SK-MEL-5 (cell line): ENCODE measurements at regions not wholly inside any gene's neighbourhood (a gene's known extent, or its start where the extent isn't known, plus 50 kb on each side); places are given as distances from the start of the nearest gene placed in this dataset.
"Not testable (repeated sequence)": the region's sequence is repeated elsewhere in the genome, so short reads cannot be mapped to it uniquely, and the experiment has no call there.

Experiments used
- DNase-seq: peaks from one replicate; pipeline ENCODE4 v3.0.0-alpha.2; 2016; ENCODE audit warnings: low read depth, low spot score
- in situ Hi-C: cut with HindIII; loops from 2 replicates; pipeline ENCODE4 v1.10.0; 2016; ENCODE audit warnings: low sequenced_read_pairs, high pct_unique_total_duplicates, low pct_unique_long_range_greater_than_20kb

DNA sequence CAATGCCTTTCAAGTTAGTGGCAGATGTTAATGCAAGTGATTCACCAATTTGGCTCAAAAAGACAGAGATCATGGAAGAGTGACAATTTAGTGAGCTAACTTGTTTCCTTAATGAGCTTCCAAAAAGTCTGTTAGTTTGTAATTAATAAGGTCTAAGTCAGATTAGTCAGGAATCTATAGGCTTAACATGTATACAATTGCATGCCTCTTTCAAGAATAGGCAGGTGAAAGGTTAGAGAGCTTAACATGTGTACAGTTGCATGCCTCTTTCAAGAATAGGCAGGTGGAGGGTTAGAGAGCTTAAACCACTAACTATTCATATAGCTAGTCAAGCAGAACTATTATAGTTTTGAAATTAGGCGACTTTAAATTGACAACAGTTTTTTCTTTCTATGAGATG lies 663.8 kb downstream of the C12orf50 start:
- DNase-seq, result no peak
- in situ Hi-C loops, result no loop called here

DNA sequence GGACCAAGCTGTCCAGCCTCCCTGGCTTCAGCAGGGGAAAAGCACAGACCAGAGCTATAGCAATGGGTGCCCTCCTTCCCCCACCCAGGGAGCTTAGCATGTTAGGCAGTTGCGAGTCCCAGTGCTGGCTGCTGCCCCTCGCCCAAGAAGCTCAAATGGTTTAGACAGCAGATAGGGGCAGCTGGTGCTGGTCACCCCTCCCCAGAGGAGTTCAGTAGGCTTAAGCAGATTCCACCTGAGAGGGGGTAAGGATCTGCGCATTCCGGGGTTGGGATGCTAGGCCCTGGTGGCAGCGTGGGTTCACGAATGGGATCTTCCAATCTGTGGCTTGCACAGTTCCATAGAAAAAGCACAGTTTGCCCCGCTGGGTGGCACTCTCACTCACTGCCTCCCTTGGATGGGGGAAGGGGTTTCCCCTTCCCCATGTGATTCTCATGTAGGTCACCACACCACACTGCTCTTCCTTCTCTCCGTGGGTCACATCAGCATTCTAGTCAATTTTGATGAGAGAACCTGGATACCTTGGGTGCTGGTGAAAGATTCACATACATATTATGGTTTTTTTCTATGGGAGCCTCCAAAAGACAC lies 665.6 kb downstream of the C12orf50 start:
- peak; percentile 66 for DNase-seq
- in situ Hi-C loops, result no loop called here

DNA sequence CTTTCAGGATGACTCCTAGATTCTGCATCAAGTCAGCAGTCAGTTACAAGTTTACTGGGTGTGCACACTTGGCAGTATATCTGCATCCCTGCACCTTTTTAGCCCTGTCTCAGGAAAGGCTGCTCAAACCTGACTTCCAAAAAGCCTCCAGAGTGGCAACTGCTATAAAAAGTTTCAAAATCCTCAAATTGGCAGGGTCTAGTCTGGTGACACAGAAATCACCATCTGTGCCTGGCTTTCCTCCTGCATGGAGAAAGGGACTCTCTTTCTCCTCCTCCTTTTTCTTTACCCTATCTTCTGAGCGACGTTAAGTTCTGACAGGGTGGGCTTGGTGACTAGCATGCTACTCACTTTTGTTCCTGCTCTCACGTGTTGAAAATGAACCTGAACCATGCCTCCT lies 679.5 kb downstream of the C12orf50 start:
- DNase-seq, result no peak
- in situ Hi-C loops, result no loop called here

DNA sequence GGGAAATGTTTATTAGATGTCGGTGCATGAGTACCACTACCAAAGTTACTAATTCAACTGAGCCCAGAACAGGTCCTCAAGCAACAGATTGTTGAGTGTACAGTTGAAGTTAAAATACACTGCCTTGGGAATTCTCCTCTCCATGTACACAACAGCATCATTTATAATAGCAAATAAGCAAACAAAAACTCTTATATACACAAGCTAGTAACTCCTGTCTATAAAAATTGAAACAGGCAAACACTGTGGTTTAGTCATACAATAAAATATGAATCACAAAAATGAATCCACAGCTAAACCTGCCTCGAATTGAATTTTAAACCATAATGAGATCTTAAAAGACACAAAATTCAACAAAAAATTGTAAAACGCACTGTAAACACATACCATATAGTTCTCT lies 681.1 kb downstream of the C12orf50 start:
- in situ Hi-C loops, result no loop called here
- no peak for DNase-seq

DNA sequence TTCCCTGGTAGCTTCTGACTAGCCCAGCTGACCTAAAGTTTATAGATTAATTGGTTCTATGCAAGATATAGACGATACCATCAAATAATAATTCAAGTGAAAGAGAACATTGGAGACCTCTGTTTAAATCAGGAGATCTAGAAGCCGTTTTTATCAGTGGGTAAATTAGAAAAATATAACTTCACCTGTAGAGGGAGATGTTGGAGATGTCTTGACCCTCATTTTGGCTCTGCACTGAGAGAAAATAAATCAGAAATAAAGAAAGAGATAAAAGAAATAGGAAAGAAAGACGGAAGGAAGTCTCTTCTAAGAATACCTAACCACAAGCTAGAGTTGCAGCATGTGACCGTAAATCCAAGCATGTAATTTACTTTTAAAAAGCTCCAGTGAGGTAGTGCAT lies 684.5 kb downstream of the C12orf50 start:
- in situ Hi-C loops, result no loop called here
- DNase-seq, result peak; percentile 31

DNA sequence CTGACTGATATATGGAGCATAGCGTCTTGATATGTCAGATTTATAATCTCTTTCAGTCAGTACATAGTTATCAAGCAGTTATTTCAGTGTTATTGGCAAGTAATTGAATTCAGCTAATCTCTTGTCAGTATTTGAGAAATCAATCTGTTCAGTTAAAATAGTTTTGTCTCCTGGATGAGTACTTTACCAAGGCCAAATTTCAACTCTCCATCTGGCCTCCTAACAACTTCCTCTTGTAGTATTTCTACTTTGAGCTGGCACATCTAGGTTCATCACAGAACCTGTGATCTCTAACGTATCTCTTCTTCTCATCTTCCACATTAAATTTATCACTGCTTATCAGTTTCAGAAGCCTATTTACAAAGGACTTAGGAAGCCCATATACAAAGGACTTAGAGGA lies 690.5 kb downstream of the C12orf50 start:
- no peak for DNase-seq
- in situ Hi-C loops, result no loop called here

DNA sequence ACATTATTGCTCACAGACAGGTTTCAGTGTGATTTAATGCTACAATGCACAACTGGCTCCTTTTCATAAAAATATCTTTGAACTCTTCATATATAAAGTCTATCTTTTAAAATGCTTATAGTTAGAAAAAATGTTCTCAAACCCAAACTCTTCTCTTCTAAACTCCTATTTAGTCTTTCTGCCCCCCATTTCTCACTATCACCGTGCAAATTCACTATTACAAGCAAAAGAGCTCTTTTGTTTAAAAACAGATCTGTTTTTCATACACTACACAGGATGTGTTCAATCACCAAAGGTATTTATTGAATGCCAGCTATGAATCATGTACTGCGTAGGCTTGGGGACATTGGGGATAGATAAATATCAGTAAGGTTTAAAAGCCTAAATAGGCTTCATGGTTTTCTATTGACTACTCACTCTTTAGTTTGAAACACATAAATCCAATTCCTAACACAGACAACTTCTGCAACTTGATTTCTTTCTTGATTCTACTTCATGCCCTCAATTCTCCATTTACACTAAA lies 692.3 kb downstream of the C12orf50 start:
- DNase-seq, result no peak
- in situ Hi-C loops, result no loop called here

DNA sequence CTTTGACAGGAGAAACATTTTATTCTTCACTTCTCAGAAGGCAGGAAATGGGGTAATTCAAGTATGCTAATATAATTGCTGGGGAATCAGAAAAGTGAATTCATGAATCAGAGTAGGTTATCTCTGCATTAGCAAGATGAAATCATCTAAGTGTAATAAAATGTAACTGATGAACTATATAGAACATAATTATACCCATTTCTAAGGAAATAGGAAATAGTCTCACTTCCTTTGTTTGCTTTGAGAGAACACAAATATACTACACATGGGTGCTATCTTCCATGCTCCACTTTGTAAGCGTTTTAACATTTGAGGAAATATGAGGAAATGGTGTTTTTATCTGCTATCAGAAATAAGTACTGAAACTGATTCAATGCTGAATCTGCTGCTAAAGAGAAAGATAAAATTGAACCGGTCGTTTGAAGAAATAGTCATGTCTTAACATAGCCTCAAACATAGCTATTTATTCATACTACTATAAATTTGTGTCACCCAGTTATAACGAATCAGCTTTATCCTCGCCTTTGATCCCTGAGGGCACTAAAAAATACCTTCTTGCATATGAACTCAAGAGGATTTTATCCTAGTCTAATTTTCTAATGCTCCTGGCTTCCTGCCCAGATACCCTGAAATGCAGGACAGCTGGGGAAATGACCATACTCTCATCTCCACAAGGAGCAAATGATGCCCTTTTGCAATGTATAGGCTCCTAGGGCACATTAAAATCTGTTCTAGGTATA lies 696.0 kb downstream of the C12orf50 start:
- in situ Hi-C loops, result no loop called here
- no peak for DNase-seq

DNA sequence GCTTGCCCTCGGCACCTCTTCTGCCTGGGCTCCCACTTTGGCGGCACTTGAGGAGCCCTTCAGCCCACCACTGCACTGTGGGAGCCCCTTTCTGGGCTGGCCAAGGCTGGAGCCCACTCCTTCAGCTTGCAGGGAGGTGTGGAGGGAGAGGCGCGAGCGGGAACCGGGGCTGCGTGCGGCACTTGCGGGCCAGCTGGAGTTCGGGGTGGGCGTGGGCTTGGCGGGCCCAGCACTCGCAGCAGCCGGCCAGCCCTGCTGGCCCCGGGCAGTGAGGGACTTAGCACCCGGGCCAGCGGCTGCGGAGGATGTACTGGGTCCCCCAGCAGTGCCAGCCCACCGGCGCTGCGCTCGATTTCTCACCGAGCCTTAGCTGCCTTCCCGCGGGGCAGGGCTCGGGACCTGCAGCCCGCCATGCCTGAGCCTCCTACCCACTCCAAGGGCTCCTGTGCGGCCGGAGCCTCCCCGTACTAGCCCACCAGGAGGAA lies 699.1 kb downstream of the C12orf50 start:
- in situ Hi-C loops, DNase-seq: not testable (repeated sequence)

DNA sequence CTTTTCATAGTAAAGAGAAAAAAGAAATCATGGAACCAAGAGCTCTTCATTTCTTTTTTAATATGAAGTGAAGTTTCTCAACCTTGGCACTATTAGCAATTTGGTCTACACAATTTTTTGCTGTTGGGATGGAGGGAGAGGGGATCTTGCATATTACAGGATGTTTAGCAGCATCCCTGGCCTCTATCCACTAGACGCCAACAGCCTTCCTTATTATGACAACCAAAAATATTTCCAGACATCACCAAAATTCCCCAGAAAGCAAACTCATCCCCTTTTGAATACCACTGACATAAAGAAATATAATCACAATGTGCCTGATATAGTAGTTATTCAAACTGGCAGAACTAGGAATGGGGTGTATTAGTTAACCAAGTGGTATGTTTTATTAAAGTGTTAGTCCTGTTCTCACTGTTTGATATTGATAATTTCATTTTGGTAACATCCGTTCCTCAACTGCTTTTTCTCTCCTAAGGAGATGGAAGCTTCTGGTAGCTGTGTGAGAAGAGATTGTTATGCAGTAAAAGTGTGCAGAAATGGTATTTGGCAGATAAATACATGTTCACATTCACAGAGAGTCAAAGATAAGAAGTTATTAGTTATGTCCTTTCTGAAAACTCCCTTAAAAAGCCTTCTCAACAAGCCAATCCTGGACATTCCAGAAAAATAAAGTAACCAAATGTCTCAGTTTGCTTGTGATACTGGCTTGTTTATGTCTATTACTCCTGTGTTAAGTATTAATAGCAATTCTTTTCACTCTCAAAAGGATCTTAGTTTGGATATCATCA lies 699.9 kb downstream of the C12orf50 start:
- DNase-seq, result no peak
- in situ Hi-C loops, result no loop called here

DNA sequence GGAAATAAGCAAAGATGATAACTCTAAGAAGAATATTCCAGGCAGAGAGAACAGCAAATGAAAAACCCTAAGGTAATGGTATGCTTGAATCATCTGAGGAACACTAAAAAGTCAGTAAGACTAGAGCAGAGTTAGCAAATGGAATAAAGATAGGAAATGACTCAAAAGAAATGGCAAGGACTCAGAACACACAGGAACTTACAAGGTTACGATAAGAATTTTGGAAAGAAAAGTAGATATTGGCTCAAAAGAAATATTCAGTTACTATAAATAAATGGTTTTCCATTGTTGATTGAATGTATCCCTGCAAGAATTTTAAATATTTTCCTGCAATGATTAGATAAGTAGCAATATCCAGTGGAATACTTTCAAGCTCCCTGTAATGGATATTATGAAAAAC lies 705.8 kb downstream of the C12orf50 start:
- no peak for DNase-seq
- in situ Hi-C loops, result no loop called here

DNA sequence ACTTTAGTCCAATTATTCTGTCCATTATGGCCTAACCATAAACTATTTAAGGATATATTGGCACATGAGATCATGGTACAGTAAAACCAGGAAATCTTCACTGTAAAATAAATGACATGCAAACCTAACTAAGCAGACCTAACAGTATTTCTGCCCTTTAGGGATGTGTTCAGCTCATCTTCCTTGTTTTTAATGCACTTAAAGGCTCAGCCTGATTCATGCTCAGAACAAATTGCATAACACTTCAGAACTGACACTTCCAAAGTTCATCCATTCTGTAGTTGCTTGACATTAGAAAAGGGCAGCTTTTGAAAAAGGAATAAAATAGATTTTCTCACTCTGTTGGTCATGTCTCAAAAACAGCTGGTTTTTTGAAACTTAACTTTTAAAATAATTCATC lies 708.5 kb downstream of the C12orf50 start:
- in situ Hi-C loops, result no loop called here
- DNase-seq, result no peak

DNA sequence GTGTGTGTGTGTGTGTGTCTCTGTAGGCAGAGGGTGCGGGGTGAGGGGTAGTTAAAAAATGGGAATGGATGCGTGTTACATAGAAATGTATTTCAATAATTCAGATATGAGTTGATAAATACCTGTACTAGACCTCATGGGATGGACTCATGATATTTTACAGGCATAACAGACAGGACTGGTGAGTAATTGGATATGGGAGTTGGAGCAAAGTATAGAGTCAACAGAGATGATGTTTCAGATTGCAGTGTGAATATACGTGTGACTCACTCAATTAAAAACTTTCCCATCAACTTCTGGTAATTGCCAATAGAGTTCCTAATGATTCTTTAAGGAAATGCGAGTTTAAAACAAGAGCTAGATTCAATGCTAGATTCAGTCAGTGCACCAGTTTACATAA lies 711.9 kb downstream of the C12orf50 start:
- no peak for DNase-seq
- in situ Hi-C loops, result no loop called here

DNA sequence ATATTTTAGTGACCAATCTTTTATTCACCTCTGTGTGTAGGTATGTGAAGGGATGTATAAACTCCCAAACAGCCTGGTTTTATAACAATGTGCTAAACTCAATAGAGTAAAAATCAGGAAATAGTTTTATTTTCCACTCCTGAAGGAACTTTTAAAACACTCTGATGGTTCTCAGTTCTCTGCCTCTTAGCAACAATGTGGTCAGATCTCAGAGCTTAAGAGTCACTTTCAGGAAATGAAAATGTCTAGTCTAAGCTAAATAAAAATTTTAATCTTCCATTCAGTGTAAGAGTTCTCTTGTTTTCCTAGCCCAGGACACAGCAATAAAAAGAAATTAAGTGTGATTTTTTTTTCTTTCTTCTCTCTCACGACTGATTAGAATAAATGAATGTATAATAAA lies 718.0 kb downstream of the C12orf50 start:
- in situ Hi-C loops, result no loop called here
- DNase-seq, result no peak

DNA sequence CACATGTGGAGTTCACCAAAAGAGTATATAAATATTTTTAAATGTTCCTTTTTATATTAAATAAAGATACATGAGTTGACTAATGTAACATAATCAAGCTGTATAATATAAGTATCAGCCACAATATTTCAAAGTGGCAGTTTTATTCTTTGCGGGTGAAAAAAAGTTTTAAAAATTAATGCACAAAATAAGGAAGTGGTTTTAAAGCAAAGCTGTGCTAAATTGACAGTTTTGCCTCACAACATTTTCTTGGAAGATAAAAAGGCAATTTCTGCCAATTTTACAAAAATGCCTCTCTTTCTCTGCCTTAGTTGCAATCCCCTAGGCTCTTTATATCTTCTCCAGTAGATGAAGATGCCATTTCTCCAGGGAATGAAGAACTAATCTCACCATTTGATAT lies 719.1 kb downstream of the C12orf50 start:
- in situ Hi-C loops, result no loop called here
- no peak for DNase-seq

DNA sequence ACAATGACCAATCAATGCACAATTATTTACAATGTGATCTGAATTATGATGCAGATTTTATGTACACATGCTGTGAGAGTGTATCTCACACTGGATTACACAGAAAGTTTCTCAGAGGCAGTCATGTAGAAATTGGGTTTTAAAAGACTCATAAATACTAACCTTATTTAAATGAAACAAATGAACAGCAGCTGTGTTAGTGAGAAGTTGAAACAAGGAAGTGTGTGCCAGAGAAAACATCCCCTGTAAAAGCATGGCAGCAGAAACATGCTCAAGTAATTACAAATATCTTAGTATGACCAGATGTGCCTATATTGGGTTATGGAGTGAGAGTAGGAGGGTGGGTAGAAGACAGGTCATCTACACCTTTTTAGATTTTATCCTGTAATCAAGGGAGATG lies 723.7 kb downstream of the C12orf50 start:
- no peak for DNase-seq
- in situ Hi-C loops, result no loop called here

DNA sequence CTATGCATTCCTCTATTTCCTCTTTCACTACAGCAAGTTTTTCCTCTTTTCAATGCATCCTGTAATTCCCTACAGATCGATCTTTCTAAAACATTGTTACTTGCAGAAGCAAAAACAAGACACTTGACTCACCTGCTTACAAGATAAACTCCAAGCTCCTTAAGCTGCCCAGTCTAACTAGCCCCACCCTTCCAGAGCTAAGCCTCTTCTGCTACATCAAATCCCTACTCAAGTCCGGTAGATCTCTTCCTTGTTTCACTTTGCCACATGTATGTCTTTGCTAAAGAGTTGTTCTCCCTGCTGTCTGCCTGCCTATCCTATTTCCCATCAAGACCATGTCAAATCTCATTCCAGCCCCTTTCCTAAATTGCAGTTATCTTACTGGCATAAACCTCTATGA lies 724.8 kb downstream of the C12orf50 start:
- no peak for DNase-seq
- in situ Hi-C loops, result no loop called here

DNA sequence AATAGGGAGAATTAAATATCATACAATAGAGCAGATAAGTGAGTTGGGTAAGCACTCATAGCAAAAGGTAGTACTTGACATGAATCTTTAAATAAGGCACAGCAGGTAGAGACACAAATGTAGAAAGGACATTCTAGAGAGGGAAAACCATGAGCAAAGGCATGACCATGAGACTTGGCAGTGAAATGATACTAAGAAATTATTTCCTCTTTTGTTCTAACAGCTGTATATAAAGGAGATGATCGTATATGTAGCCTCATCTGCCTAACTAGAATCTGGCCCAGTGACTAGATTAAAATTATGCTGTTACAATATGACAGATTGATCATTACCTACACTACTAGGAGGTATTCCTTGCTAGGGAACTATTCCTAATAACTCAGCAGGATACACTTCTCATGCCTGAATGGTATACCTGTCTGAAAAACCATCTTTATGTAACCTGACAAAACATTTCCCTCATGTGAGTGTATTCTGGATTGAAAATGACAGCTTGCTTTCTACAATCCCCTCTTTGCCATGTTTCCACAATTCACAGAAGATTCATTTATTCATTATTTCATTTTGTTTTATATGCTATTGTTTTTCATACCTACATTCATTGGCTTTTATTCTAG lies 725.7 kb downstream of the C12orf50 start:
- no peak for DNase-seq
- in situ Hi-C loops, result no loop called here
